HepG2 (cell line): ENCODE measurements at regions not wholly inside any gene's neighbourhood (a gene's known extent, or its start where the extent isn't known, plus 50 kb on each side); places are given as distances from the start of the nearest gene placed in this dataset.

Source experiments
- MBNL3 ChIP-seq: fragments of 250-450 bp; sonication (Bioruptor Pico); conservative IDR thresholded peaks from 2 replicates; pipeline ENCODE4 v1.8.0; 2022; ENCODE audit warnings: mild to moderate bottlenecking, inconsistent platforms
- TF ChIP-seq, protein P1 (sequence below): IDR thresholded peaks from 2 replicates; pipeline ENCODE4 v1.6.1; 2016; ENCODE audit warnings: low read depth, missing genetic modification reagents, missing compliant biosample characterization
- TF ChIP-seq, protein P2 (sequence below): sonication (generic); formaldehyde crosslinking; IDR thresholded peaks from 2 replicates; pipeline ENCODE4 v1.5.0; 2020; ENCODE audit warnings: missing genetic modification reagents
- TF ChIP-seq, protein P3 (sequence below): IDR thresholded peaks from 2 replicates; pipeline ENCODE4 v1.6.1; 2016; ENCODE audit warnings: low read depth

DNA sequence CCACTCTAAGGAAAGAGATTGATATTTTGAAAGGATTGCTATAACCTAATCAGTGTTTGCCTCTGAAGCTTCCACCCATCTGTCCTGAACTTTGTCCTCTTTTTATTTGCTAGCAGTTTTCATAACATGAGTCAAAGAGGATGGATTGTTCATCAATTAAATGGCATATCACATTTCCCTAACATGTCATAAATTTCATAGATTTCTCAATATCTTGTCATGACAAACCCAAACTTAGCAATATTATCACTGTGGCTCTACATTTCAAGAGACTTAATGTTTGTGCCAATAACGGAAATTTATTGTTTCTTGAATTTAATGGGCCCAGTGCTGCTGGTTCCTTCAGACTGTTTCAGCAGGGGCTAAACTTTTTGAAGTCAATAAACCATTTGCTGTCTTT, 330.3 kb downstream of the CAAP1 start (continued):
- TF ChIP-seq, protein P1, sequence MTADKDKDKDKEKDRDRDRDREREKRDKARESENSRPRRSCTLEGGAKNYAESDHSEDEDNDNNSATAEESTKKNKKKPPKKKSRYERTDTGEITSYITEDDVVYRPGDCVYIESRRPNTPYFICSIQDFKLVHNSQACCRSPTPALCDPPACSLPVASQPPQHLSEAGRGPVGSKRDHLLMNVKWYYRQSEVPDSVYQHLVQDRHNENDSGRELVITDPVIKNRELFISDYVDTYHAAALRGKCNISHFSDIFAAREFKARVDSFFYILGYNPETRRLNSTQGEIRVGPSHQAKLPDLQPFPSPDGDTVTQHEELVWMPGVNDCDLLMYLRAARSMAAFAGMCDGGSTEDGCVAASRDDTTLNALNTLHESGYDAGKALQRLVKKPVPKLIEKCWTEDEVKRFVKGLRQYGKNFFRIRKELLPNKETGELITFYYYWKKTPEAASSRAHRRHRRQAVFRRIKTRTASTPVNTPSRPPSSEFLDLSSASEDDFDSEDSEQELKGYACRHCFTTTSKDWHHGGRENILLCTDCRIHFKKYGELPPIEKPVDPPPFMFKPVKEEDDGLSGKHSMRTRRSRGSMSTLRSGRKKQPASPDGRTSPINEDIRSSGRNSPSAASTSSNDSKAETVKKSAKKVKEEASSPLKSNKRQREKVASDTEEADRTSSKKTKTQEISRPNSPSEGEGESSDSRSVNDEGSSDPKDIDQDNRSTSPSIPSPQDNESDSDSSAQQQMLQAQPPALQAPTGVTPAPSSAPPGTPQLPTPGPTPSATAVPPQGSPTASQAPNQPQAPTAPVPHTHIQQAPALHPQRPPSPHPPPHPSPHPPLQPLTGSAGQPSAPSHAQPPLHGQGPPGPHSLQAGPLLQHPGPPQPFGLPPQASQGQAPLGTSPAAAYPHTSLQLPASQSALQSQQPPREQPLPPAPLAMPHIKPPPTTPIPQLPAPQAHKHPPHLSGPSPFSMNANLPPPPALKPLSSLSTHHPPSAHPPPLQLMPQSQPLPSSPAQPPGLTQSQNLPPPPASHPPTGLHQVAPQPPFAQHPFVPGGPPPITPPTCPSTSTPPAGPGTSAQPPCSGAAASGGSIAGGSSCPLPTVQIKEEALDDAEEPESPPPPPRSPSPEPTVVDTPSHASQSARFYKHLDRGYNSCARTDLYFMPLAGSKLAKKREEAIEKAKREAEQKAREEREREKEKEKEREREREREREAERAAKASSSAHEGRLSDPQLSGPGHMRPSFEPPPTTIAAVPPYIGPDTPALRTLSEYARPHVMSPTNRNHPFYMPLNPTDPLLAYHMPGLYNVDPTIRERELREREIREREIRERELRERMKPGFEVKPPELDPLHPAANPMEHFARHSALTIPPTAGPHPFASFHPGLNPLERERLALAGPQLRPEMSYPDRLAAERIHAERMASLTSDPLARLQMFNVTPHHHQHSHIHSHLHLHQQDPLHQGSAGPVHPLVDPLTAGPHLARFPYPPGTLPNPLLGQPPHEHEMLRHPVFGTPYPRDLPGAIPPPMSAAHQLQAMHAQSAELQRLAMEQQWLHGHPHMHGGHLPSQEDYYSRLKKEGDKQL (CRISPR knock-in tag), result no peak
- TF ChIP-seq MBNL3, result no peak
- TF ChIP-seq, protein P2, sequence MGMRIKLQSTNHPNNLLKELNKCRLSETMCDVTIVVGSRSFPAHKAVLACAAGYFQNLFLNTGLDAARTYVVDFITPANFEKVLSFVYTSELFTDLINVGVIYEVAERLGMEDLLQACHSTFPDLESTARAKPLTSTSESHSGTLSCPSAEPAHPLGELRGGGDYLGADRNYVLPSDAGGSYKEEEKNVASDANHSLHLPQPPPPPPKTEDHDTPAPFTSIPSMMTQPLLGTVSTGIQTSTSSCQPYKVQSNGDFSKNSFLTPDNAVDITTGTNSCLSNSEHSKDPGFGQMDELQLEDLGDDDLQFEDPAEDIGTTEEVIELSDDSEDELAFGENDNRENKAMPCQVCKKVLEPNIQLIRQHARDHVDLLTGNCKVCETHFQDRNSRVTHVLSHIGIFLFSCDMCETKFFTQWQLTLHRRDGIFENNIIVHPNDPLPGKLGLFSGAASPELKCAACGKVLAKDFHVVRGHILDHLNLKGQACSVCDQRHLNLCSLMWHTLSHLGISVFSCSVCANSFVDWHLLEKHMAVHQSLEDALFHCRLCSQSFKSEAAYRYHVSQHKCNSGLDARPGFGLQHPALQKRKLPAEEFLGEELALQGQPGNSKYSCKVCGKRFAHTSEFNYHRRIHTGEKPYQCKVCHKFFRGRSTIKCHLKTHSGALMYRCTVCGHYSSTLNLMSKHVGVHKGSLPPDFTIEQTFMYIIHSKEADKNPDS, result no peak
- TF ChIP-seq, protein P3, sequence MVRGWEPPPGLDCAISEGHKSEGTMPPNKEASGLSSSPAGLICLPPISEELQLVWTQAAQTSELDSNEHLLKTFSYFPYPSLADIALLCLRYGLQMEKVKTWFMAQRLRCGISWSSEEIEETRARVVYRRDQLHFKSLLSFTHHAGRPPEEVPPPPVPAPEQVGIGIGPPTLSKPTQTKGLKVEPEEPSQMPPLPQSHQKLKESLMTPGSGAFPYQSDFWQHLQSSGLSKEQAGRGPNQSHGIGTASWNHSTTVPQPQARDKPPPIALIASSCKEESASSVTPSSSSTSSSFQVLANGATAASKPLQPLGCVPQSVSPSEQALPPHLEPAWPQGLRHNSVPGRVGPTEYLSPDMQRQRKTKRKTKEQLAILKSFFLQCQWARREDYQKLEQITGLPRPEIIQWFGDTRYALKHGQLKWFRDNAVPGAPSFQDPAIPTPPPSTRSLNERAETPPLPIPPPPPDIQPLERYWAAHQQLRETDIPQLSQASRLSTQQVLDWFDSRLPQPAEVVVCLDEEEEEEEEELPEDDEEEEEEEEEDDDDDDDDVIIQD, result no peak
